GM13976 (cell line): ENCODE measurements at regions not wholly inside any gene's neighbourhood (a gene's known extent, or its start where the extent isn't known, plus 50 kb on each side); places are given as distances from the start of the nearest gene placed in this dataset.

Experiments used
- DNase-seq: peaks from one replicate; pipeline ENCODE4 v3.0.0; 2012; ENCODE audit warnings: low spot score
- in situ Hi-C: fragments of 300-500 bp; cut with MboI; formaldehyde crosslinking; loops from one replicate; pipeline ENCODE4 v1.12.0; 2022; ENCODE audit warnings: low sequenced_read_pairs, mixed read lengths, inconsistent platforms; ENCODE audit not compliant: unreplicated experiment
- TF ChIP-seq, protein P1 (sequence below): IDR thresholded peaks from 2 replicates; pipeline ENCODE4 v1.5.1; 2012; ENCODE audit warnings: borderline replicate concordance, mild to moderate bottlenecking; ENCODE audit not compliant: insufficient read depth; ENCODE audit errors: extremely low read depth, missing control alignments, control extremely low read depth

DNA sequence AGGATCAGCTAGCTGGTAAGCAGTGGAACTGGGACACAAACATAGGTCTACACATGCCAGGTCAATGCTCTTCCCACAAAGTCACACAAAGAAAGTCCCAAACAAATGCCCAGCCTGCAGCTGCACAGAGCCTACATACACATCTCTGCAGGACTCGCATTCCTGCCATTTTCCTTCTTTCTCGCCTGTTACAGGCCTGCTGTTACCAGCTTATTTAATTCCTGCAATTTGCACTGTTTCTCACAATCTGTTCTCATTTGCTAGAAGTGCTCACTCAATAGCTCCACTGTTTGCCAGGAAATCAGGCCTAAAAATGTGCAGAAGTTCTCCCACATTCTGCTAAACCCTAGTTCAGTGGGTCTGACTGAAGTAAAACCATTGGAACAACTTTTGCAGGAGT is 362.6 kb upstream of the C1orf87 start:
- DNase-seq, result no peak
- TF ChIP-seq, protein P1, sequence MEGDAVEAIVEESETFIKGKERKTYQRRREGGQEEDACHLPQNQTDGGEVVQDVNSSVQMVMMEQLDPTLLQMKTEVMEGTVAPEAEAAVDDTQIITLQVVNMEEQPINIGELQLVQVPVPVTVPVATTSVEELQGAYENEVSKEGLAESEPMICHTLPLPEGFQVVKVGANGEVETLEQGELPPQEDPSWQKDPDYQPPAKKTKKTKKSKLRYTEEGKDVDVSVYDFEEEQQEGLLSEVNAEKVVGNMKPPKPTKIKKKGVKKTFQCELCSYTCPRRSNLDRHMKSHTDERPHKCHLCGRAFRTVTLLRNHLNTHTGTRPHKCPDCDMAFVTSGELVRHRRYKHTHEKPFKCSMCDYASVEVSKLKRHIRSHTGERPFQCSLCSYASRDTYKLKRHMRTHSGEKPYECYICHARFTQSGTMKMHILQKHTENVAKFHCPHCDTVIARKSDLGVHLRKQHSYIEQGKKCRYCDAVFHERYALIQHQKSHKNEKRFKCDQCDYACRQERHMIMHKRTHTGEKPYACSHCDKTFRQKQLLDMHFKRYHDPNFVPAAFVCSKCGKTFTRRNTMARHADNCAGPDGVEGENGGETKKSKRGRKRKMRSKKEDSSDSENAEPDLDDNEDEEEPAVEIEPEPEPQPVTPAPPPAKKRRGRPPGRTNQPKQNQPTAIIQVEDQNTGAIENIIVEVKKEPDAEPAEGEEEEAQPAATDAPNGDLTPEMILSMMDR, result no peak
- in situ Hi-C loops, result no loop called here

DNA sequence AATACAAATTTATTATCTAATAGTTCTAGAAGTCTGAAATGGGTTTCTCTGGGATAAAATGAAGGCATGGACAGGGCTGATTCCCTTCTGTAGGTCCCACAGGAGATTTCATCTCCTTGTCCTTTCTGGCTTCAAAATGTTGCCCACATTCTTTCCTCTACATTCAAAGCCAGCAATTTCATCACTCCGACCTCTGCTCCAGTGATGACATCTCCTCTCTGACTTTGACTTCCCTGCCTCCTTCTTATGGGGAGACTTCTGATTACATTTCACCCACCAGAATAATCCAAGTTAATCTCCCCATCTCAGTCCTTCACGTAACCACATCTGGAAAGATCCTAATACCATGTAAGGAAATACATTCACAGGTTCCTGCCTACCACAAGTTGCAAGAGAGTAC is 358.0 kb upstream of the C1orf87 start:
- in situ Hi-C loops, result no loop called here
- TF ChIP-seq, protein P1, result no peak
- no peak for DNase-seq

DNA sequence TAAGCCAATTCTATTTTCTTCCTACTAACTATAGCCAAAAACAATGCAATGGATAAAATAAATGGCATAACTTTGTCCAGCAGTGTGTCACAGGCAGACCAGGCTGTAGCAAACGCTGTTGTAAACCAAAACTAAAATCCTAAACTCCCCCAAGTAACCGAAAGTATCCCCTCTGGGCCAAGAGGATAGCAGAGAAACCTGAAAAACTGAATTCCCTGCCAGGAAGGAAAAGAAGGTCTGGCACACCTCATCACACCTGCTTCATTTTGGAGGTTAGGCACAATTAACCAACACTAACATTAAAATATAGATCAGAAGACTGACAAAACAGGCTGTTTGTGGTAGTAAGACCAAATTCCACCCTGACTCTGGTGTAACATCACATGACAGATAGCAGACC is 356.8 kb upstream of the C1orf87 start:
- TF ChIP-seq, protein P1, result no peak
- no peak for DNase-seq
- in situ Hi-C loops, result no loop called here

DNA sequence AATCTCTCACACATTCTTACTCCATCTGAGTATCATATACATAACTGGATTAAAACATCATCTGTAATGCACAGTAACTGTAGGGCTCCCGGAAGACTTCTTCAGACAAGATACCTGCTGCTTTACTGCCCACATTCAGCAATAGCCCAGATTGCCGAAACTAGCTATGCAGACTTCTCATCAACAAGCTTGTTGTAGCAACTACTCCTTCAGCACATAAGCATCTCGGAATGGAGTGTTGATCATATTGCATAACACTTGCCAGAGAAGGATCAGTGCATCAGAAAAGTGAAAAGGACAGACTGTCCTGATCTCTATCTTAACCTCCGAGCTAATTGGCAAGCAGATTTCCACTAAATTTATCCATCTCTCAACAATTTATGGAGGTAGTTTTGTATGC is 354.6 kb upstream of the C1orf87 start:
- no peak for DNase-seq
- TF ChIP-seq, protein P1, result no peak
- in situ Hi-C loops, result no loop called here

DNA sequence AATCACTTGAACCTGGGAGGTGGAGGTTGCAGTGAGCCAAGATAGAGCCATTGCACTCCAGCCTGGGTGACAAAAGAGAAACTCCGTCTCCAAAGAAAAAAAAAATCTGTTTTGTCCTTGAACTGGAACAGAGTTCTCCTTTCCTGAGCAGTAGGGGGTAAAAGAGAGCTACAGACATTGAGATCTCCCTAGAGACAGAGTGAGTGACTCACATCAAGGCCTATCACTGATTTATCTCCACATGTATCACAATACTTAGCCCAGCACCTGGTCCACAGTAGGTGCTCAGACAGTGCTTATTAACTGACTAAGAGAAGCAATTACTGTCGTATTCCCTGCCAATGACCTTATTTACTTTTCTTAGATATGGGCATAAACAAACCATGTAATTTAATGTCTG is 354.1 kb upstream of the C1orf87 start:
- in situ Hi-C loops, result no loop called here
- TF ChIP-seq, protein P1, result no peak
- DNase-seq, result no peak

DNA sequence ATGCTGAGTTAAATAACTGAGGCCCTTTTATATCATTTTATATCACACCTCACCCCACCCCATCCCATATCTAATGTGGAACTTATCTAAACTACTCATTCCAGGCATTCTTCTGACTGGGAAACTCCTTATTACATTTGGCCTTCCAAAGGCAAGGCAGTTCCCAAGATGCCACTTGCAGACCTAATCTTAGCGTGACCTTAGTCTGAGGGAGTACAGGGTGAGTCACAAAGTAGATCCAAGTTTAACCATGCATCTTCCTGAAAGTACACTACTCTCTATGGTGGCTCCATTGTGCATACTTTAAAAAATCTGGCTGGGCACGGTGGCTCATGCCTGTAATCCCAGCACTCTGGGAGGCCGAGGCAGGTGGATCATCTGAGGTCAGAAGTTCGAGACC is 353.6 kb upstream of the C1orf87 start:
- in situ Hi-C loops, result no loop called here
- DNase-seq, result no peak
- TF ChIP-seq, protein P1, result no peak

DNA sequence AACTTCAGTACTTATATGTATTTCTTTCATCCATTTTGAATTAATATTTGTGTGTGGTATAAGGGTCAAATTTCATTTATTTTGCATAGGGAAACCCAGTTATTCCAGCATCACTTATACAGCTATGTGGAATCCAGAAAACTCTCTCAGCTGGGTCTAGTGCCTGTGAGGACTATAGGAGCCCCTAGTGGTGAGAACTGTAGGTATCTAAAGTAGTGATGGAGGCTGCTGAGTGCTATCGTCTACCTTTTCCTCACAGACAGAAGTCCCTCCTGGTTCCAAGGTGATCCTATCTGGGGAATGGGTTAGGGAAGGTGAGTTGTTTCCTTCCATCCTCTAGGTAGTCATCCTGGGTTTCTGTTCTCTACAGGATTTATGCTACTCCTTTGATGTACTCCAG is 352.0 kb upstream of the C1orf87 start:
- TF ChIP-seq, protein P1, result peak; percentile 11
- in situ Hi-C loops, result no loop called here
- no peak for DNase-seq
